ENCODE measurements at regions not wholly inside any gene's neighbourhood (a gene's known extent, or its start where the extent isn't known, plus 50 kb on each side); places are given as distances from the start of the nearest gene placed in this dataset.

DNA sequence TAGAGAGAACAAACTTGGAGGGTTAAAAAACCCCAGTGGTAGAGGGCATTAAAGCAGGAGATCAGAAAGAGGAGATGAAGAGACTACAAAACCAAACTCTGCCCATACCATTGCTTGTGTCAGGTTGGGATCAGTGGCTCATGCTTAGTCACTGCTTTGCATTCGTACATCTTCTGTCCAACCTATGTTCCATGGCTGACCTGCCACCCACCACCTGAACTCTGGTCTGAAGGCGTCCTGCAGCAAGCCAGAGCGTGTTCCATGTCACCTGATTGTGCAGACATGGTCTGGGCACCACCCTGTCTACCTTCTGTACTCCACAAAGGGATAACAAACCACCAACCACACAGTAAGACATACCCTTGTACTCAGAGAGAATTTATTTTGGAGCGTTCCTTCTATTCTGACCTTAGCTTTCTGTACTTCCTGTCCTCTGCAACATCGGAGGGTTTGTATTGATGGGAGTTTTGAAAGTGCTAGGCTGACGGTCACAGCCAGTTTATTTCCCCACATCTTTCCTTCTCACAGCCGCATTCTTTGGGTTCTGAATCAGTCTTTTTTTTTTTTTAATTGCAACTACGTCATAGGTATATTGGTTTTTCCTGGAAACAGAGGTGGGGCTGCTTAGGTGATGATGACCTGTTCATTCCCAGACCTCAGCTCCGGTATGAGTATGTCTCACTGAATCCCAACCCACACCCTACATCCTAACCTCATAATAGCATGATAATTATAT lies 88.3 kb downstream of the SOWAHC start:
- TF ChIP-seq, protein P1, sequence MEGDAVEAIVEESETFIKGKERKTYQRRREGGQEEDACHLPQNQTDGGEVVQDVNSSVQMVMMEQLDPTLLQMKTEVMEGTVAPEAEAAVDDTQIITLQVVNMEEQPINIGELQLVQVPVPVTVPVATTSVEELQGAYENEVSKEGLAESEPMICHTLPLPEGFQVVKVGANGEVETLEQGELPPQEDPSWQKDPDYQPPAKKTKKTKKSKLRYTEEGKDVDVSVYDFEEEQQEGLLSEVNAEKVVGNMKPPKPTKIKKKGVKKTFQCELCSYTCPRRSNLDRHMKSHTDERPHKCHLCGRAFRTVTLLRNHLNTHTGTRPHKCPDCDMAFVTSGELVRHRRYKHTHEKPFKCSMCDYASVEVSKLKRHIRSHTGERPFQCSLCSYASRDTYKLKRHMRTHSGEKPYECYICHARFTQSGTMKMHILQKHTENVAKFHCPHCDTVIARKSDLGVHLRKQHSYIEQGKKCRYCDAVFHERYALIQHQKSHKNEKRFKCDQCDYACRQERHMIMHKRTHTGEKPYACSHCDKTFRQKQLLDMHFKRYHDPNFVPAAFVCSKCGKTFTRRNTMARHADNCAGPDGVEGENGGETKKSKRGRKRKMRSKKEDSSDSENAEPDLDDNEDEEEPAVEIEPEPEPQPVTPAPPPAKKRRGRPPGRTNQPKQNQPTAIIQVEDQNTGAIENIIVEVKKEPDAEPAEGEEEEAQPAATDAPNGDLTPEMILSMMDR (conservative IDR thresholded peaks at IDR 0.05; ENCODE audit: low read depth, low read length) = no peak
- TF ChIP-seq MAFK (IDR thresholded peaks at IDR 0.05; ENCODE audit: low read depth, low read length) (no peak), SMC3 (IDR thresholded peaks at IDR 0.05; ENCODE audit: low read depth, low read length) (no peak), CEBPB (IDR thresholded peaks at IDR 0.05; ENCODE audit: low read depth, low read length) (no peak), POLR2A (IDR thresholded peaks at IDR 0.05; ENCODE audit: low read depth, low read length) (no peak), ELK1 (IDR thresholded peaks at IDR 0.05; ENCODE audit: borderline replicate concordance, low read depth, low read length) (no peak), RAD21 (IDR thresholded peaks at IDR 0.05; ENCODE audit: low read length) (no peak)

All from IMR-90 (cell line).